IPS-18a (cell line): ENCODE measurements at regions not wholly inside any gene's neighbourhood (a gene's known extent, or its start where the extent isn't known, plus 50 kb on each side); places are given as distances from the start of the nearest gene placed in this dataset.

ENCODE experiments used
- H3K27ac ChIP-seq: one replicate; pipeline ENCODE4 v1.5.1; 2013; ENCODE audit warnings: low read length
- H3K27me3 ChIP-seq: one replicate; pipeline ENCODE4 v1.6.1; 2013; ENCODE audit warnings: mild to moderate bottlenecking, low read length; ENCODE audit not compliant: control insufficient read depth, insufficient read depth
- H3K36me3 ChIP-seq: one replicate; pipeline ENCODE4 v1.6.1; 2013; ENCODE audit warnings: low read depth, low read length; ENCODE audit not compliant: control insufficient read depth
- H3K4me1 ChIP-seq: one replicate; pipeline ENCODE4 v1.6.1; 2013; ENCODE audit warnings: low read depth, low read length; ENCODE audit not compliant: control insufficient read depth
- H3K4me3 ChIP-seq: one replicate; pipeline ENCODE4 v1.5.1; 2013; ENCODE audit warnings: low read length
- H3K9ac ChIP-seq: one replicate; pipeline ENCODE4 v1.6.1; 2013; ENCODE audit warnings: mild to moderate bottlenecking, low read length, moderate library complexity
- H3K9me3 ChIP-seq: one replicate; pipeline ENCODE4 v1.6.1; 2013; ENCODE audit warnings: low read depth, low read length; ENCODE audit not compliant: control insufficient read depth

DNA sequence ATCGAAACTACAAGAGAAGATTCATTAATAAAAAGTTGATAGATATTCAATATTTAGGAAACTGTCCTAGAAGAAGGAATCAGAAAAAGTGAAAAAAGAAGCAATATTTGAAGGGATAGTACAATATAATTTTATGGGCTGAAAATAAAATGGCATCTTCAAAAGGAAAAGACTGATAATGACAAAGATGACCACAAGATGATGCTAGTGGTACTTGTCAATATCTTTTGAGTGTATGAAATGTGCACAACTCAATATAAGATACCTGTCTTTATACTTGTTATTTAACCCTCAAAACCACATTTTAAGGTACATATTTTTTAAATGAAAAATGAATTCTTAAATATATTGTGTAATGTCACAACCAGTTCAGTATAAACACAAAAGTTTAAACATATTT is 1059.6 kb upstream of the RAG2 start:
- Histone ChIP-seq H3K27me3 (no peaks in the 10 kb centered on the region), H3K4me1 (no peaks in the 10 kb centered on the region), H3K9ac (no peak overlapping the region), H3K36me3 (no peaks in the 10 kb centered on the region), H3K4me3 (no peak overlapping the region), H3K27ac (no peak overlapping the region), H3K9me3 (no peaks in the 10 kb centered on the region)

DNA sequence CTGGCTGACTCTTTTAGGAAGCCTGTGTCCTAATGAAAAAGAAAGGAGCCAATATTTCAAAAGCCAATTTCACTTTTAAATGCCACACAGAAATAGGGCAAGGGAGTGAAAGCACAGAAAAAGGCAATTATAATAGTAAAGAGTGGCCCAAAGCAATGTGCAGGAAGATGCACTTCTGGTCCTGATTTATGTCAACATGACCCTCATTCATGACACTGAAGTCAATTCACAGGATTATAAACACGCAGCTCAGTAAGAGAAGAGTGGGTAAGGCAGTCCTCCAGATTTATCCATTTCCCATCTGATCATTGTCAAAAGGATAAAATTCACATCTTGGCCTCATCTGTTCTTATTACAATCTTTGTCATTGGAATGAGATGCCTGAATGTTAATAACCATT is 1049.7 kb upstream of the RAG2 start:
- H3K4me1 ChIP-seq: no peaks in the 10 kb centered on the region
- no peaks in the 10 kb centered on the region for H3K27me3 ChIP-seq
- H3K4me3 ChIP-seq: no peak overlapping the region
- no peak overlapping the region for H3K9ac ChIP-seq
- H3K9me3 ChIP-seq: no peaks in the 10 kb centered on the region
- H3K36me3 ChIP-seq: no peaks in the 10 kb centered on the region
- H3K27ac ChIP-seq: no peak overlapping the region

DNA sequence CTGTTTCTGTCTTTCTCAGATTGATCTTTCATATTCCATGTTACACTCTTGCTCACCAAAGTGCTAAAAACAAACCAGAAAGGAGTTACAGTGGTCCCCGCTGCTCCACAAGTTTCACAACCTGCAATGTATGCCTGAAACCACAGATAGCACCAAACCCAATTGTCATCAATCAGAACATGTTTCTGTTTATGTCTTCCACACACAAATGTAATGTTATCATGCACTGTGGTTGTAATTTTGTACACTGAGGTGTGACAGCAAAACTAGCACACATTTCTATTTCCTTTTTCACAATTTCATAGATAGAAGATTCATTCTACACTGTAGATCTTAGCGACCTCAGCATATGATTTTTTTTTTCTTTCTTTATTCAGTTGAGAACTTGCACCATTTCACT is 1045.9 kb upstream of the RAG2 start:
- Histone ChIP-seq H3K27ac (no peak overlapping the region), H3K4me3 (no peak overlapping the region), H3K9ac (no peak overlapping the region), H3K36me3 (no peaks in the 10 kb centered on the region), H3K4me1 (no peaks in the 10 kb centered on the region), H3K9me3 (no peaks in the 10 kb centered on the region), H3K27me3 (no peaks in the 10 kb centered on the region)

DNA sequence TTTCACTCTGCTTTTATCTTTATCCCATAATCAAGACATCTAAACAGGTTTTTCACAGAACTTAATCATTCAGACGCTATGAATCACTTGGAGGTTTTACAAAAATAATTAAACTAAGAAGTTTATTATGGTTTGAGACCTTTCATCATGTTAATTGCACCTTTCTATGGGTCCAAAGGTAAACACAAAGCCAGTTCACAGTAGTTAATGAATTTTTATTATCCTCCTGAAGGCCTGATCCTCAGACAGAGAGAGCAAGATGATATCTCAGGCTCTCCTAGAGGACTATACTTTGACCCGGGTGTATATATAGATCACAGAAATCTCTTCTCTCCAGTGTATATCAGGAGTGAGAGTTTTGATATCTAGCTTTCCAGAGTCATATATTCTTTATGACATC is 1044.3 kb upstream of the RAG2 start:
- H3K27me3 ChIP-seq: no peaks in the 10 kb centered on the region
- H3K36me3 ChIP-seq: no peaks in the 10 kb centered on the region
- no peaks in the 10 kb centered on the region for H3K4me1 ChIP-seq
- no peaks in the 10 kb centered on the region for H3K9me3 ChIP-seq
- H3K9ac ChIP-seq: no peak overlapping the region
- H3K27ac ChIP-seq: no peak overlapping the region
- H3K4me3 ChIP-seq: no peak overlapping the region

DNA sequence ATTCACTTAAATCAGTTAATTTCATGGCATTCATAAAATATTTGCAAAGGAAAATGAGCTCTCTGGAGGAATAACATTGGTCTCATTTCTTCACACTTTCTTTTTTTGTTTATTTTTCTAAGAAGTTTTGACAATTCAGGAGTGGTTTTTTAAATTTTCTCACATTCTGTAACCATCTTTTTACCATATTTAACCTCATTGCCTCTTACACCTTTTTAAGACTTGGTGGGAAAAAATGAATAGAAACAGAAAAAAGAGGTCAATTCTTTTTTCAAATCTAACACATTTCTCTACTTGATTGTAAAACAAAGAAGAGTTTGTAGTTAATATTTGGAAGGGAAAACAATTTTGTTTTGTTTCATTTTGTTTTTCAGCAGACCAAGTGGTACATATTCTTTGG is 1034.7 kb upstream of the RAG2 start:
- H3K27ac ChIP-seq: no peak overlapping the region
- H3K9ac ChIP-seq: no peak overlapping the region
- H3K9me3 ChIP-seq: no peaks in the 10 kb centered on the region
- no peaks in the 10 kb centered on the region for H3K4me1 ChIP-seq
- H3K36me3 ChIP-seq: no peaks in the 10 kb centered on the region
- no peak overlapping the region for H3K4me3 ChIP-seq
- no peaks in the 10 kb centered on the region for H3K27me3 ChIP-seq

DNA sequence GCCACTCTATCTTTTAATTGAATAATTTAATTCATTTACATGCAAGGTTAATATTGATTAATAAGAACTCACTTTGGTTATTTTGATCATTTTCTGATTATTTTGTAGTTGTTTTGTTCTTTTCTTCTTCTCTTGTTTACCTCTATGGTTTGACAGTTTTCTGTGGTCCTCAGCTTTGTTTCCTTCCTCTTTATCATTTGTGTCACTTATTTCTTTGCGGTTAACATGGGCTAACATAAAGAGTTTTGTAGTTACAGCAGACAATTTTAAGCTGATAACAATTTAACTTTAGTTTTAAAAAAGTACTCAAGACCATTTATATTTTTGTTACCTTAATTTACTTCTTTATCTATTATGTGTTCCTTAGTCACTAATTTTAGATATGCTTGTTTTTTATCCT is 1032.8 kb upstream of the RAG2 start:
- Histone ChIP-seq H3K27ac (no peak overlapping the region), H3K9ac (no peak overlapping the region), H3K27me3 (no peaks in the 10 kb centered on the region), H3K4me1 (no peaks in the 10 kb centered on the region), H3K9me3 (no peaks in the 10 kb centered on the region), H3K4me3 (no peak overlapping the region), H3K36me3 (no peaks in the 10 kb centered on the region)

DNA sequence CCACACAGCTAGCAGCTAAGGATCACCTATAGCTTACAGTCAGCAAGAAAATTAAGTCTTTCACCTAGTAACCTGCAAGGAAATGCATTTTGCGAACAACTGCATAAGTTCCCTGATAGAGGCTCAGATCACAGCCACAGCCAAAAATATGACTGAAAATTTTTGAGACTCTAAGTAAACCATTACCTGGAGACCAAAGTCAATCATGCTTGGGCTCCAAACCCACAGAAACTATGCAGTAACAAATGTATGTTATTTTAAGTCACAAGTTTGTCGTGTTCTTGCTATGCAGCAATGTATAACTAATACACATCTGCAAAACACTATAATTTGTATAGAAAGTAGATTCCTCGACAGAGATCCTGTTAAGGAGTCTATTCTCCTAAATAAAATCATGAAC is 1025.7 kb upstream of the RAG2 start:
- Histone ChIP-seq H3K4me3 (no peak overlapping the region), H3K36me3 (no peaks in the 10 kb centered on the region), H3K27me3 (no peaks in the 10 kb centered on the region), H3K9ac (no peak overlapping the region), H3K9me3 (no peaks in the 10 kb centered on the region), H3K4me1 (no peaks in the 10 kb centered on the region), H3K27ac (no peak overlapping the region)

DNA sequence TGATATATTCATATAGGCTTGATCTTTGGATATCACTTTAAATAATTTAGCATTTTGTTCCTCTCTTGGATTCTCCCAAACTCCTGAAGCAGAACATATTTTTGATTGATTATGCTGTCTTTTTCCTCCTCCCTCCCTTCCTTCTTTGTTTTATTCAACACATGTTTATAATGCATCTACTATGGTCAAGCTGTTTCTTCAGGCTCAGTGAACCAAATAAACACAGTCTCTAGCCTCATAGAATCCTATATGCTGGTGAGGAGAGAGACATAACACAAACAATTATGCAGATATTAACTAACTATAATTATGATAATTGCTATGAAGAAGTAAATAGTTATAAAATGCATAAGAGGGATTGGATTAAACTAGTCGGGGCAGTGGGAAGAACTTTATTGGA is 1023.6 kb upstream of the RAG2 start:
- H3K9me3 ChIP-seq: no peaks in the 10 kb centered on the region
- no peak overlapping the region for H3K27ac ChIP-seq
- H3K9ac ChIP-seq: no peak overlapping the region
- H3K4me1 ChIP-seq: no peaks in the 10 kb centered on the region
- H3K27me3 ChIP-seq: no peaks in the 10 kb centered on the region
- H3K4me3 ChIP-seq: no peak overlapping the region
- H3K36me3 ChIP-seq: no peaks in the 10 kb centered on the region

DNA sequence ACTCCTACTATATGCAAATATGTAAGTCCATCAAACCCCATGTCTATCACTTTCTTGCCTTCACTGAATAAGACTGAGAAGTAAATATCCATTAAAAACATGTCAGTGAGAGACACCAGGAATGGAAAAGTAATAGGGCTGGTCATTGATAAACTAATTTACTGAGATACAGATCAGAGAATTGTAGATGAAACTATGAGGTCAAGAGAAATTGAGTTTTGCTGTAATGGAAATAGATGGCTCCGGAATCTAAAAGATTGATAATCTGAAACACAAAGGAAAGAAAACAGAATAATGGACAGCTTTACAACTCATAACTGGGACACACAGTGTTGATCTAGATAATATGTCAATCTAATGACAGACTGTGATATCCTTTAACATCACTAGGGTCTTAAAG is 1018.3 kb upstream of the RAG2 start:
- no peak overlapping the region for H3K4me3 ChIP-seq
- H3K4me1 ChIP-seq: no peaks in the 10 kb centered on the region
- no peaks in the 10 kb centered on the region for H3K27me3 ChIP-seq
- no peaks in the 10 kb centered on the region for H3K9me3 ChIP-seq
- no peak overlapping the region for H3K27ac ChIP-seq
- H3K36me3 ChIP-seq: no peaks in the 10 kb centered on the region
- no peak overlapping the region for H3K9ac ChIP-seq

DNA sequence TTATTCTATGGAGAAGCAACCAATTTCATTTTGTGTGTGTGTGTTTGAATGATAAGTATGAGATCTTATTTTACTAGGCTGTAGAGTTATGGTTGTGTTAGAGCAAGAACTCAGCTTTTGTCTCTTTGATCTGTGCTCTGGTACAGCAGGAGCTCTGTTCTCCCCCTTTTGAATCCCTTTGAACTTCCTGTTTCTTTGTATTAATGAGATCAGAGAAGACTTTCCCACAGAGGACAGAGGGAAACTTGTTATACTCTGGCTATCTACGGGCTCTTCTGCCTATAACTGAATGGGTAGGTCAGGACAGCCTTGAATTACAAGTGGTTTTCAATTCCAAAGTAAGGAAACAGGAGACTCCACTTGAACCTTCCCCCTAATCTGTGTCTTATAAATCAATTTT is 1015.0 kb upstream of the RAG2 start:
- Histone ChIP-seq H3K9ac (no peak overlapping the region), H3K4me1 (no peaks in the 10 kb centered on the region), H3K27me3 (no peaks in the 10 kb centered on the region), H3K36me3 (no peaks in the 10 kb centered on the region), H3K4me3 (no peak overlapping the region), H3K27ac (no peak overlapping the region), H3K9me3 (no peaks in the 10 kb centered on the region)

DNA sequence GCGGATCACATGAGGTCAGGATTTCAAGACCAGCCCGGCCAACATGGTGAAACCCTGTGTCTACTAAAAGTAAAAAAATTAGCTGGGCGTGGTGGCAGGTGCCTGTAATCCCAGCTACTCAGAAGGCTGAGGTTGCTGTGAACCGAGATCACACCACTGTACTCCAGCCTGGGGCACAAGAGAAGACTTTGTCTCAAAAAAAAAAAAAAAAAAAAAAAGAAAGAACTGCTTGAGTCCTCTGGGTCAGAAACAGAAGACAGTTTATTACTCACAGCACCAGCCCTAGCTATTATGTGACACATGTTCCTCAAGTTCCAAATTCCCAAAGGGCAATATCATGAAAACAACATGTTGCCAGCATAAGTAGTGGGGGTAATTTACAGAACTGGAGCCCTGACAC is 1014.1 kb upstream of the RAG2 start:
- no peak overlapping the region for H3K4me3 ChIP-seq
- no peaks in the 10 kb centered on the region for H3K27me3 ChIP-seq
- H3K9ac ChIP-seq: no peak overlapping the region
- no peak overlapping the region for H3K27ac ChIP-seq
- no peaks in the 10 kb centered on the region for H3K36me3 ChIP-seq
- no peaks in the 10 kb centered on the region for H3K4me1 ChIP-seq
- H3K9me3 ChIP-seq: no peaks in the 10 kb centered on the region

DNA sequence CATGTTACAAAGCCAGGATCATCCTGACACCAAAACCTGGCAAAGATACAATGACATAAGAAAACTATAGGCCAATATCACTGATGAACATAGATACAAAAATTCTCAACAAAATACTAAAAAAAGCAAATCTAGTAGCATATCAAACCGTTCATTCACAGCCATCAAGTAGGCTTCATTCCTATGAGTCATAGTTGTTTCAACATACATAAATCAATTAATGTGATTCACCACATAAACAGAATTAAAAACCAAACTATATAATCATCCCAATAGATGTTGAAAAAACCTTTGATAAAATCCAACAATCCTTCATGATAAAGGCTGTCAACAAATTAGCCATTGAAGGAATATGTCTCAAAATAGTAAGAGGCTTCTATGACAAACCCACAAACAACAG is 1007.2 kb upstream of the RAG2 start:
- Histone ChIP-seq H3K27ac (no peak overlapping the region), H3K36me3 (no peaks in the 10 kb centered on the region), H3K9ac (no peak overlapping the region), H3K9me3 (no peaks in the 10 kb centered on the region), H3K27me3 (no peaks in the 10 kb centered on the region), H3K4me3 (no peak overlapping the region), H3K4me1 (no peaks in the 10 kb centered on the region)

DNA sequence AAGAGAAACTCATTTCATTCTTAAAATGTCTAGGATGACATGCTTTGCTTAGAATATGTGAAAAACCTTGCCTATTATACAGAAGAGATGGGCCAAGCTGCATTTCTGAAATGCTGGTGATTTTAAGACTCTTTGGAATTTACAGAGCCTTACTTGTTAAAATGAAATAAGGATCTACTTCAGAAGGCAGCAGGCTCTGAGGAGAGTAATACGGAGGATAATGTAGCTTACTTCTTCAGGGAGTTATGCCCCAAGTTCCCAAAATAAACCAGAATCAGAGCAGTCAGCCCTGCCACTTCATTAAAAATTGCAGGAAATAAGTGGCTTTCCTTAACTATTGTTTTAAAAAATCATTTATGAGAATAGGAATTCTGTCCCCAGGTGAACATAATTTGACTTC is 1000.3 kb upstream of the RAG2 start:
- H3K36me3 ChIP-seq: no peaks in the 10 kb centered on the region
- peaks cover 16% of the 10 kb centered on the region for H3K4me1 ChIP-seq
- H3K9ac ChIP-seq: no peak overlapping the region
- no peak overlapping the region for H3K27ac ChIP-seq
- H3K9me3 ChIP-seq: no peaks in the 10 kb centered on the region
- no peaks in the 10 kb centered on the region for H3K27me3 ChIP-seq
- no peak overlapping the region for H3K4me3 ChIP-seq
